ENCODE measurements at regions not wholly inside any gene's neighbourhood (a gene's known extent, or its start where the extent isn't known, plus 50 kb on each side); places are given as distances from the start of the nearest gene placed in this dataset.

DNA sequence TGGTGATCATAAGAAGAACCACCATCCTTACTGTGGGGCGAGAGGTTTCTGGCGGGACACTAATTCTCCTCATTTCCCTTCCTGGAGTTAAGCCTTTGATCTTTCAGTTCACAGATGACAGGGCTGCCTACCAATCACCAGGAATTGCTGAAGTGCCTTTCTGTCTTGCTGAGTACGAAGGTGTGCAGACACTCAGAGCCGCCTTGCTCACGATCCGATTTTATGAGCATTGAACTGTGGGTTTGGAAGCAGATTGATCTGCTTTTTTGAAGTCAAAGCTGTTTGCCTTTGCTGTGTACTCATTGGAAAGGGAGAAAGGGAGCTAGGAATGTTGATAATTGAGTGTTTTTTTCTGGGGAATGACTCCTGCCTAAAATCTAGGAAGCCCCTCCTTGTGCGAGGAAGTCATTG, 129.1 kb upstream of the SALL4 start:
- TF ChIP-seq, protein P1, sequence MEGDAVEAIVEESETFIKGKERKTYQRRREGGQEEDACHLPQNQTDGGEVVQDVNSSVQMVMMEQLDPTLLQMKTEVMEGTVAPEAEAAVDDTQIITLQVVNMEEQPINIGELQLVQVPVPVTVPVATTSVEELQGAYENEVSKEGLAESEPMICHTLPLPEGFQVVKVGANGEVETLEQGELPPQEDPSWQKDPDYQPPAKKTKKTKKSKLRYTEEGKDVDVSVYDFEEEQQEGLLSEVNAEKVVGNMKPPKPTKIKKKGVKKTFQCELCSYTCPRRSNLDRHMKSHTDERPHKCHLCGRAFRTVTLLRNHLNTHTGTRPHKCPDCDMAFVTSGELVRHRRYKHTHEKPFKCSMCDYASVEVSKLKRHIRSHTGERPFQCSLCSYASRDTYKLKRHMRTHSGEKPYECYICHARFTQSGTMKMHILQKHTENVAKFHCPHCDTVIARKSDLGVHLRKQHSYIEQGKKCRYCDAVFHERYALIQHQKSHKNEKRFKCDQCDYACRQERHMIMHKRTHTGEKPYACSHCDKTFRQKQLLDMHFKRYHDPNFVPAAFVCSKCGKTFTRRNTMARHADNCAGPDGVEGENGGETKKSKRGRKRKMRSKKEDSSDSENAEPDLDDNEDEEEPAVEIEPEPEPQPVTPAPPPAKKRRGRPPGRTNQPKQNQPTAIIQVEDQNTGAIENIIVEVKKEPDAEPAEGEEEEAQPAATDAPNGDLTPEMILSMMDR (IDR thresholded peaks at IDR 0.05), result no peak
- no peak for TF ChIP-seq EP300 (IDR thresholded peaks at IDR 0.05)

Measured in tibial nerve (tissue), 4 donors.